DMS53 treated with DMSO at 0.1 percent for 48 hours (cell line): ENCODE measurements at regions not wholly inside any gene's neighbourhood (a gene's known extent, or its start where the extent isn't known, plus 50 kb on each side); places are given as distances from the start of the nearest gene placed in this dataset.
"Not testable (repeated sequence)": the region's sequence is repeated elsewhere in the genome, so short reads cannot be mapped to it uniquely, and the experiment has no call there.

Source experiments
- DNase-seq: peaks from one replicate; lab custom pipeline; 2025; ENCODE audit not compliant: unreplicated experiment; lab: John Stamatoyannopoulos, UW

DNA sequence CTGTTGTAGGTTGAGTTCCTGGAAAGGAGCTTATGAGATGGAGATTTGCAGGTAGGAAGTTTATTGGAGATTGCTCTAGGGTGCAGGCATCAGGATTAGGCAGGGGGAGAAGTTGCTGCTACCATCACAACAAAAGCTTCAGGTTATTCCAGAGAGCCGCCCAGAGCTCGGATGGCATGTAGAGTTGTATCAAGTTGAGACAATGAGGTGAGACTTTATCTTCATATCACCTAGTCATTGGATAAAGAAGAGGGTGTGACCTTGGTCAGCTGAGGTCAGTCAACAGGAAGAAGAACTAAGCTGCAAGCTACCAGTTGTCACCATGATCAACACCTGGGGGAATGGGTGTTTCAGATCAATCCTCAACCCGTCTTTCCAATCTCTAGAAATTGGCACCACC lies 342.0 kb downstream of the RFC3 start:
- DNase-seq = no peak

DNA sequence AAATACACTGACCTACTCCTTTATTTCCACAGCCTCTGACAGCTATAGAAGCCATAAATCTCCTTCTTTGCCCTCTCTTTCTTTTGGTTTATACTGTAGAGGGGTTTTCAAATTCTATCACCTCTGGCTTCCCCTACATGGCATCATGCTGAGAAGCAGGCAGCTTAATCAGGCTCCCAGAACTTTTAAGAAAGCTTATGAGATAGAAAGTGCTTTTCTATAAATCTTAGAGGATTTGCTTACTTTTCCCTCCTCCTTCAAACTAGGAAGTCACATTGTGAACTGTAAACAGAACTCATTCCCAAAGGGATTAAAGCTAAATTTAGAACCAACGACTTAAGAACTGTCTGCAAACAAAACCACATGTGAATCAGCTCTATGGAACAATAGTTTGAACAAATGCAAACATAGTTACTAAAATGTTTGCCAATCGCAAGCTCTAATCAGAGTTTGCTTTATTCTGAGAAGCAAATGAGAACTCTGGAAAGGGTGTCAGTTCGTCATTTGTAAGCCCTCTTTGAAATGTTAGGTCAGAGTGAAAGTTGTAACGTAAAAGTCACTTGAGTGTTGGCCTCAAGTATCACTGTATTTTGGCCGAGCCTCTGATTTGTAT lies 344.1 kb downstream of the RFC3 start:
- peak; percentile 81 for DNase-seq

DNA sequence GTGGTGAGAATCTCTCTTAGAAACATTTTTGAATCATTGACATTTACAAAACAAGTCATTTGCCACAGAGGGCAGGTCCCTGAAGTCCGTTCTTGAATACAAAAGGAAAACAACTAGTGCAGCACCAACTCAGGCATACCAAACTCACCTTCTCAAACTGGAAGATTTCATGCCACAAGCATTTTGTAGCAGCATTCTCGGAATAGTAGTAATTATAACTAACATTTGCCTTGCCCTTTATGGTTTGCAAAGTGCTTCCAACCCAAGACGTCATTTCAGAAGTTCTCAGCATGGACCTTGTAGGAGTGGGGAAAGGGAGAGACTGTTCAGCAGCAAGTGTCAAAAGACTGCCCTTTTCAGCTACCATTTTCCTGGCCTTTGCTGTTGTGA lies 344.6 kb downstream of the RFC3 start:
- no peak for DNase-seq

DNA sequence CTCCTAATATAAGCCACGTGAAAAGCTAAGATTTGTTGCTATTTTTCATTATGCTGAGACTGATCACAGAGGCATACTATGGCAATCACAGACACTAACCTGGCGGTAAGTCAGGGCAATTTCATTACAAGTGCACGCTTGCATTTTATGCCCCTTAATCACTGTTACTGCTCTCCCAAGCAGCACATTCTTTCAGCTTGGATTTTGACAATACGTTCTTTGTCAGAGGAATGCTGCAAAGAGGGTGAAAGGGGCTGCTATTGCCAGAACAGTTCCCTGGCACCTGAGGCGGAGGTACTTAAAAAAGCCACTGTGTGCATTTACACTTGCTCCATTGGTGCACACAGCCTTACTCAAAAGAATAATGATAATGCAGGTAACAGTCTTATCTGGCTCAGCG lies 346.6 kb downstream of the RFC3 start:
- DNase-seq = no peak

DNA sequence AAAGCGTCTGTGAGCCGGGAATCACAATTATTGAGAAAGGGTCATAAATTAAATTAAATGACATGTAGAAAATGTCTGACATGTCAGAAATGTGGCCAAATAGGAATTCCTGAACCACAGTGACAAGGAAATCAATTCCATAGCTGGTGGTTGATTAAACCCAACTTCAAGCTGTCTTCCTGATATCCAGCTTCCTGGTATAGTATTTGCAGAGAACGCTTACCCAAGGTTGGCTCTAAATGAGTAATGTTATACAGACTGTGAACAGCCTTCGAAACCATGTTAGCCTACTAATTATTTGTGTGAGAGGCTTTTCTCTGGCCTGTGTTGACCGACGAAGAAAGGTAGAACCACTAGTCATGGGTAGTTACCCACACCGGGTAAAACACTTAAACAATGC lies 347.2 kb downstream of the RFC3 start:
- no peak for DNase-seq

DNA sequence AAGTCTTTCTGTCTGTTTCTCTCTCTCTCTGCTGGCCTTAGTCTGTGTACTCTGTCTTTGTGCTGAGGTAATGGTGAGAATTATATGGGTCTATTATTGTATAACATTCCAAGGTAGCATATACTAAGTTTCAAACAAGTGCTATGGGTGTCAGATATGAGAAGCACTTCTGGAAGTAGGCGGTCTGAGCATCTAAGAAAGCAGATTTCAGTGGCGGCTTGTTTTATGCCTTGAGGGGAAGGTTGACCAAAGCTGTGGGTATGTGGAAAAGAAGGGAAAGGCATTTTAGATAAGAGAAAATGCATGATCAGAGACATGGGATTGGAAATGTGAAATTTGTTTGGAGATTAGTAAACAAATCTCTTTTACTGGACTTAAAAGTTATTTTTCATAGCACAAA lies 348.5 kb downstream of the RFC3 start:
- no peak for DNase-seq

DNA sequence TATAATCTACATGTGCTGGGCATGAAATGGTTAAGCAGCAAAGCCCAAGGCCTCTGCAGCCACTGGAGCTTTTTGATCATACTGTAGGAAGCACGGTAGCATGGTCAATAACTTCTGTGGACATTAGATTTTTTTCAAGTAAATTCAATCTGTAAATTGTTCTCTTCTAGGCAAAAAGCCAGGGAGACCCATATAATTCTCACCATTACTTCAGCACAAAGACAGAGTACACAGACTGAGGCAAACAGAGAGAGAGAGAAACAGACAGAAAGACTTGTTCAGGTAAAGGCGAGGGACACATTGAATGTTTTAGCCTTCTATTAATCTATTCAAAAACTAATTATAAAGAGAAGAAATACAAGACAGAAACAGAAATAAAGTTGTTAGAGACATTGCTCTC lies 349.4 kb downstream of the RFC3 start:
- no peak for DNase-seq

DNA sequence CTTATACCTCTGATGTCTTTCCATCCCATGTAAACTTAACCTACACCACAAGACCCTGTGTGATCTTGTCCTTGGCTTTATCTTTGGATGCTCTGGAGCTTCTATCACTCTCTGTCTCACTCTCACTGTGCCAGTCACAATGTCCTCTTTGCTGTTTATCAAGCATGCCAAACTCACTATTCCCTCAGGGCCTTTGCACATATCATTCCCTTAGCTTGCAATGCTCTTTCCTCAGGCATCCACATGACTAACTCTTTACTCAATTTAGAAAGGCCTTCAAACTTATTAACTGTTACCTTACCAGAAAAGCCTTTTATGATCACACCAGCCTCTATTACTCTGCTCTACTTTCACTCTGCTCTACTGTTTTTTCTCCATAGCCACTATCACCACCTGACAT lies 354.1 kb downstream of the RFC3 start:
- no peak for DNase-seq

DNA sequence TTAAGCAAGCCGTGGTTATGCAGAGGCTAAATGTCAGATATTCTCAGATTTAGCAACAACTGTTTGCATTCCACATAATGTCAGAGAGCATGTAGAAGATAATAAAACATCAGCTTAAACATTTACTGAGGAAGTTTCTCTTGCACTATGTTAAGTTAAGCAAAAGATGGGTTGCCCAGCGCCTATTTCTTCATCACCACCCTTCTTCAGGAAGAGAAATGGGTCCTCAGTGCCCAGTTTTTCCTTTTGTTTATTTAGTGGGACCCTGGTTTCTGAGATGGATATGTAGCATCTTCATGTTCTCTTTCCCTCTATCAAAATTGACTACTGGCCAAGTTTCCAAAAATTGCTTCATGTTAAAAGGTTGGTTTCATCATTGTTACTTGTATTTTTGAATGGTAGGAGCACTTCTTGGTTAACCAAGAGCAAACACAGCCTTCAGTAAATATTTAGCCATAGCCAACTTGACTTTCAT lies 356.8 kb downstream of the RFC3 start:
- no peak for DNase-seq

DNA sequence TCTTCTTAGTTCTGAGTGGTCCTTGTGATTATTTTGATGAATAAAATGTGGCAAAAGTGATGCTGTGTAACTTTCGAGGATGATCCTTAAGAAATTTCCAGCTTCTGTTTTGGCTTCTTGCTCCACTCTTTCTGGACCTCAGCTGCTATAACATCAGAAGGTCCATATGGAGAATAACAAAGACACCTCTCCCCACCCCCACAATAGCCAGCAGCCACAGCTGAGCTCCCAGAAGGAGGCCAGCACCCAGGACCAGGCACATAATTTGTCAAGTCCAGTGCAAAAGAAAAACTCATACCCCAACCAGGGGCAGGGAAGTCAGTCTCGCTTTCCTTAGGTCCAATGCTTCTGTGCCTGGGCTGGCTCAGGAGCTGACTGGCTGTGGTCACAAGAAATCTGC lies 357.6 kb downstream of the RFC3 start:
- no peak for DNase-seq

DNA sequence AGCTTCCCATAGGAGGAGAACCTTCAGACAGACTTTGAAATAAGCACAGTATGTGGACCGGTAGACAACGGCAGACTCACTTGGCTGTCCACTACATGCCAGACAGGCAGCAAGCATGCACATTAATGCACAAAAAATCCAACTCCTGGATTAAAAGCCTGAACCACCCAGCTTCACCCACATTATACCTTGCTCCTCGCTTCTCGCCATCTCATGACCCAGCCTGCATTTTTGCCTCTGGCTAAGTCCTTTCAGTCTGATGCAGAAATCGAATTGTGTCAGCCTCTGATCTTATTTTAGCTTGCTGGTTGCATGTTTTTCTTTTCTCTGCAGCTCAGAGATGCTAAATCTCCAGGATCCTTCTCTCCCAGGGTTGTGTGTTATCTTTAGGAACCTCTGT lies 358.7 kb downstream of the RFC3 start:
- no peak for DNase-seq

DNA sequence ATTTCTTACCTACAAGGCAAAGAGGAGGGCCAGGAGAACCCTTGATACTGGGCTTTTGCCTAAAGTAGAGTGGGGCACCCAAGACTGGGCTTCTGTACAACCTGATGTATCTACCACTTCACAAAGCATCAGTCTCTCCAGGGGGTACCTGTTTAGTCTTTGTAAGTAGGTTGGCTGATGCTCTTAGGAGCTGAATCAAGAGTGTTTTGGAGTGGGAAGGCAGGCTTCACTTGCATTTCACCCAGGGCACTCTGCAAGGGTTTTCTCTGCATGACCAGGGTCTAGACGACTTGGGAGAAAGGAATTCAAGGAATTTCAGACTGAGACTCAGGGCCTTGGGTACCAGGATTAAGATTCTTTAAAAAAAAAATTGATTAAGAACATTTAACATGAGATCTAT lies 361.5 kb downstream of the RFC3 start:
- no peak for DNase-seq

DNA sequence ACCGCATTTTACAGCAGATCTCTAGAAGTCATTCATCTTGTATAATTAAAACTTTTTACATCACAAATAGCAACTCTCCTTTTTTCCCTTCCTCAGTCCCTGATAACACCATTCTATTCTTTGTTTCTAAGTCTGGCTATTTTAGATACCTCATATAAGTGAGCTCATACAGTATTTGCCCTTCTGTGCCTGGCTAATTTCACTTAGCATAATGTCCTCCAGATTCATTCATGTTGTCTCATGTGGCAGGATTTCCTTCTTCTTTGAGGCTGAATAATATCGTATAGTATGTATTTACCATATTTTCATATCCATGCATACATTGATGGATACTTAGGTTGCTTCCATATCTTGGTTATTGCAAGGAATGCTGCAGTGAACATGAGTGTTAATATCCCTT lies 362.0 kb downstream of the RFC3 start:
- no peak for DNase-seq

DNA sequence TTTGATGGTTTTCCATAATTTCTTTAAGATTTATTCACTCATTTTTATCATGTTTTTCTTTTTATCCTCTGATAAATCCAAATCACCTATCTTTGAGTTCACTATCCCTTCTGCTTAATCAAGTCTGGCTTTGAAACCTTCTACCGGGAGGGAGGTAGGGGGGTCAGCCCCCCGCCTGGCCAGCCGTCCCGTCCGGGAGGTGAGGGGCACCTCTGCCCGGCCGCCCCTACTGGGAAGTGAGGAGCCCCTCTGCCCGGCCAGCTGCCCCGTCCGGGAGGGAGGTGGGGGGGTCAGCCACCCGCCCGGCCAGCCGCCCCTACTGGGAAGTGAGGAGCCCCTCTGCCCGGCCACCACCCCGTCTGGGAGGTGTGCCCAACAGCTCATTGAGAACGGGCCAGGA lies 363.3 kb downstream of the RFC3 start:
- DNase-seq = not testable (repeated sequence)

DNA sequence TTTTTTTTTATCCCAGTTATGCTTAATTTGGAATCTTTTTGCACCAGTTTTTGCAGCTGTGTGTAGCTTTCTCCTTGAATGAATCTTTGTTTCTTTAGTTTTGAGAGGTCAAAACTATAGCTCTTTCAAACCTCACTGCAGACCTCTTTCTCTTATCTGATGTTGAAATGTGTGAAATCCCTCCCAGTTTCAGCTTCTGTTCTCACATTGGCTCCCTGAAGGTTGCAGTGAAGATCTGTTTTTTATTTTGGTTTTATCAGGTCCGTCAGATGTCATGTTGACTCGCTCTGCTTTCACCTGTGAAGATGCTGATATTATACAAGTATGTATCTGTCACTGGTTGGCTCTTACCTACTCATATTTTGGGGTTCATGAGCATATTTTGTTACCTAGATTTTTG lies 372.0 kb downstream of the RFC3 start:
- no peak for DNase-seq

DNA sequence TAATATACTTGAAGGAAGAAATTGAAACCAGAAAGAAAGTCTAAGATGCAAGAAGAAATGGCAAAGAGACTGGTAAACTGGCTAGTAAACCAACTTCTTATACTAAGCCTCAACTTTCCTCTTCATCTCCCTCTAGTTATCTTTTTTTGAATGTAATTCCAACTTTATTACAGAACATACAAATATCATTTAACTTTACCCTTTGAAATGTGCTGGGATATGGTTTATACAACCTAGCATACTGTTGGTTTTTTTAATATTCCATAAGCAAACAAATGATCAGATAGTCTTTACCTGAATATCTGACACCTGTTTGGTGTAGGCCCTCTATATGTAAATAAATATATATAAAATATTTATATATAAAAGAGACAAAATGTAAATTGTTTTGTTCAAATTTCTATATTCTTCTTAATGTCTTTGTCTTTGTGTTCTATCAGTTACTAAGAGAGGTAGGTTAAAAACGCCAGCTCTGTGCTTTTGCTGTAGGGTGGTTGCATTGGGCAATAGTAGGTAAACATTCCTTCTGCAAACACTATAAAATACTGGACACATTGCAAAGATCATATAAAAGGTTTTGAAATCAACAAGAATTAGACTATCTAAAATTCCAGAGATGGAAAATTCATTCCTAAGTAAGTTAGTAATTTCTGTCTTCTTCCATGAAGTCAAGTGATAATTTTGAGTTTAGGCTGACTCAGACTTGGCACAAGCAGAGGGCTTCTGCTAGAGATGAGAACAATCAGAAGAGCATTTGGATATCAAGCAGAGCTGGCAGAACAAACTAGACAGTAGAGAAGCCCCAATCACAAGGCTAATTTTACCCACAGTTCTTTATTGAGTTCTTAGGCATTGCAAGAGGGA lies 383.3 kb downstream of the RFC3 start:
- no peak for DNase-seq

DNA sequence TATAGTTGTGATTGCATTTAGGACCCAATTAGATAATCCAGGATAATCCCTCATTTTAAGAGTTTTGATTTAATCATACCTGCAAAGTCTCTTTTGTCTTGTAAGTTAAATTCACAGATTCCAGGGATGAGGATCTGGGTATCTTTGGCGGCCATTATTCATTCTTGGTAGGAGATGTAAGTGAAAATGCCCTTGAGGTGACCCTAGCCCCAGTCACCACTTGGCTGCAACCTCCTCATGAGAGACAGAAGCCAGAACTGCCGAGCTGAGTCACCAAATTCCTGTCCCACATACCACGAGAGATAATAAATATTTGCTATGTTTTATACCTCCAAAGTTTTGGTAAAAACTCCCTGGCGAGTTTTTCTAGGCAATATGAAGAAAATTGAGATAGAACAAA lies 389.4 kb downstream of the RFC3 start:
- DNase-seq = no peak

DNA sequence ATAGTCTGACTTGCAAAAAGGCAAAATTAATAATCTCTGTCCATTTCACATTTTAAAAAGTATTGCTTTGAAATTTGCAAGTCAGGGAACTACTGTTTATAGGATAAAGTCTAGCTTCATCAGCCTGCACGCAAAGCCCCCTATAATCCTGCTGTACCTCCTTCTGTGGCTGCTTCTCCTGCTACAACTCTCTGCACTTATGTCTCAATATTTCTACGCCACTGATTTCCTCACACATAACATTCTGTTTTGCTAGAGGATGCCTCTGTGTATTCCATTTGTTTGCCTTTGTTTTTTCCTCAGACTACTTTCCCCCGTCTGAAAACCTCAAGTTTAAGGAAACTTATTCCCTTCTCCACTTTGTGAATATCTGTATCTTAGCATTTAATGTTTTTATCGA lies 389.9 kb downstream of the RFC3 start:
- DNase-seq = no peak

DNA sequence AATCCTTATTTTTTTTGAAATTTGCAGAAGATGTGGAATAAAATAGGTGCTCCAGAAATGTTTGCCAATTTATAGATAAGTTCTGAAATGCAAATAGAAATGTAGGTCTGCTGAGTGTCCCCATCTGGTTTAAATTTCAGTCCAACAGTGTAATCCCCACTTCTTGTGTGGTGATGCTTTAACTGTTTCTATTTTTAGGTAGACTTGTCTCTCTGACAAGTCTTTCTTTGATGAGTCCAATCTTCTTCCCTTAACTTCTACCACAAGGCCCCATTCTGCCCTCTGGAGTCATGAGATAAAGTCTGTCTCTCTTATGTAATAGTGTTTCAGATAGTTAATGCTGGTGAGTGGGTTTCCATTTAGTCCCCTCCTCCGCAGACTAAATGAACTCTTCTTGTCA lies 390.4 kb downstream of the RFC3 start:
- no peak for DNase-seq

DNA sequence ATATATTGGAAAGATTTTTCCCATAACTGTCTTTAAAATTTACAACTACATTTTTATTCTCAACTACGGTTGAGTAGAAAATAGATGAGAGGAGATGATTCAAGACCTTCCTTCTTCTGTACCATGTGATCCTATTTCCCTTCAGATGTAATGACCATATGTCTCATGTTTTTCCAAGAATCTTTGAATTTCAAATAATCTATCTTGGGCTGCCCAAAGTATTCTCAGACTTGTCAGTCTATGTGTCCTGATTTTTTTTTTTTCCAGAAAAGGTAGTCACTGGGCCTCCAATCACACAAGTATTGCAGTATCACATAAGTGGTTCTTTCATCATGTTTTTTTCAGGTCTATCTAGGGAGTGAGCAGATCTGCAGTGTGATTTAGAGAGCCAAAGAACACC lies 392.4 kb downstream of the RFC3 start:
- no peak for DNase-seq

DNA sequence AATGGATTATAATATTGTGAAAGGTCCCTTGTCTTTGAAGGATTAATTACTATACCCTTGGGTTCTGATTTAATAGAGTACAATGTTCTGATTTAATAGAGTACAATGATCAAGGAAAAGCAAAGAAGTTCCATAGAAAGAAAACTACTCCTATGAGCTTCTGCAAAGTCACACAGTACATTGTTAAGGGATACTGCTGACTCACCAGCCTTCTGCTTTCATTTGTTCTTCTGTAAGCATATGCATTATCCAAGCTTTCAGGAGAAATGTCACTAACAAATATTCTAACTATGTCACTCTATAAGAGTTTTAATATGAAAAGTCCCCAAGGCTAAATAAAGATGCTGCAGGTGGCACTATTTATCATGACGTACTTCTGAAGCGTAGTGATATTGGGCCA lies 396.7 kb downstream of the RFC3 start:
- no peak for DNase-seq

DNA sequence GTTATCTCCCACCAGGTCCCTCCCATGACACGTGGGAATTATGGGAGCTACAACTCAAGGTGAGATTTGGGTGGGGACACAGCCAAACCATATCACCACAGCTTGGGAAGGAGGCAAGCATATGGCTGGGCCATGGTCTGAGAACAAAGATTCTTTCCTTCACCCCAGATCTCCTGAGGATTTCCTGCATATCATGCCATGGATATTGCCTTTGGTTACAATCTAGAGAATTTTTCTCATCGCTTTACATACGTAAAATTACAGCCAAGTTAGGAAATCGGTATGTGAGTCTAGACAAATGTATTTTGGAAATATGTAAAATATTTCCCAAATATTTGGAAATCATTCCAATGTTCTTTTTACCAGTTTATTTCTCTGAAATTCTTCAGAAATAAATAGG lies 398.3 kb downstream of the RFC3 start:
- no peak for DNase-seq
